ENCODE measurements at regions not wholly inside any gene's neighbourhood (a gene's known extent, or its start where the extent isn't known, plus 50 kb on each side); places are given as distances from the start of the nearest gene placed in this dataset.

- BruUV-seq (replicated peaks), result no TSS peak
- Histone ChIP-seq H3K56ac (ENCODE audit: extremely low read depth, insufficient read depth, low read length) (no peak overlapping the region), H3K79me1 (ENCODE audit: low read depth in 1 of 2, low read length in 2 of 2) (no peaks in the 10 kb centered on the region), H4K5ac (ENCODE audit: low read depth, low read length) (no peak overlapping the region), H3K27me3 (ENCODE audit: control insufficient read depth, insufficient read depth, low read length) (no peaks in the 10 kb centered on the region), H3K23ac (ENCODE audit: low read depth, low read length) (no peak overlapping the region), H4K20me1 (ENCODE audit: insufficient read depth, low read length) (no peaks in the 10 kb centered on the region), H3K4me1 (ENCODE audit: control insufficient read depth, insufficient read depth, low read length) (no peaks in the 10 kb centered on the region), H2BK5ac (ENCODE audit: low read depth, low read length, poor library complexity, severe bottlenecking) (no peak overlapping the region), H2AK9ac (replicated peaks; ENCODE audit: low read depth, low read length, poor library complexity) (no peak overlapping the region), H3K18ac (ENCODE audit: low read depth, low read length) (no peak overlapping the region), H3K36me3 (ENCODE audit: control insufficient read depth, insufficient read depth, low read length) (no peaks in the 10 kb centered on the region), H3K4me2 (ENCODE audit: low read depth, low read length) (no peak overlapping the region), H3K27ac (ENCODE audit: insufficient read depth, low read length) (no peak overlapping the region), H2BK15ac (ENCODE audit: low read depth, low read length) (no peak overlapping the region), H3K4me3 (ENCODE audit: insufficient read depth, low read depth, low read length) (no peak overlapping the region), H3K9me3 (ENCODE audit: control insufficient read depth, insufficient read depth, low read length) (peaks cover 6% of the 10 kb centered on the region; the same call in 1 of the 2 replicates), H2AFZ (replicated peaks; ENCODE audit: low read length, poor library complexity) (no peak overlapping the region), H2BK120ac (ENCODE audit: low read depth, low read length) (no peak overlapping the region), H2AK5ac (ENCODE audit: low read depth, low read length) (no peak overlapping the region), H4K91ac (ENCODE audit: insufficient read depth, low read depth, low read length) (no peak overlapping the region), H3K4ac (ENCODE audit: low read depth, low read length) (no peak overlapping the region), H3K9ac (ENCODE audit: low read depth, low read length) (no peak overlapping the region), H3K14ac (replicated peaks; ENCODE audit: low read depth, low read length) (no peak overlapping the region), H4K8ac (ENCODE audit: low read depth in 2 of 2, low read length in 2 of 2) (no peak overlapping the region), H2BK20ac (ENCODE audit: low read depth, low read length) (no peak overlapping the region), H3K9me1 (ENCODE audit: insufficient read depth, low read length) (no peaks in the 10 kb centered on the region)
- DNase-seq (no peak), ATAC-seq (ENCODE audit: low read depth) (no peak)
- dilution Hi-C loops (cut with HindIII; ENCODE audit: low sequenced_read_pairs, unreplicated experiment) (no loop called here), in situ Hi-C loops (cut with MboI; ENCODE audit: low sequenced_read_pairs) (no loop called here), intact Hi-C loops (cut with micrococcal nuclease) (no loop called here)
- CTCF ChIA-PET, result no interaction called here
- TF ChIP-seq SMC3 (IDR thresholded peaks at IDR 0.05; ENCODE audit: low read depth, low read length) (no peak), CEBPB (IDR thresholded peaks at IDR 0.05; ENCODE audit: low read depth, low read length) (peak; percentile 70)
- WGBS, 2 experiments (ENCODE audit: extremely low coverage in 2 of 2, insufficient read length in 1 of 2), result no CpG with 5 or more reads among the region's 2 CpGs
- POLR2A ChIA-PET (ENCODE audit: unreplicated experiment), result no interaction called here
Observed at GRCh38 chr3:18902081-18902793, 246.1 kb upstream of the KCNH8 start.
